DMS79 (cell line): ENCODE measurements at regions not wholly inside any gene's neighbourhood (a gene's known extent, or its start where the extent isn't known, plus 50 kb on each side); places are given as distances from the start of the nearest gene placed in this dataset.

Experiments
- DNase-seq: peaks from one replicate; lab custom pipeline; 2025; lab: John Stamatoyannopoulos, UW

GRCh38 chr10:83252169-83252568 lies 887.1 kb upstream of the GHITM start:
- DNase-seq: no peak

GRCh38 chr10:83252596-83252995 lies 886.7 kb upstream of the GHITM start:
- DNase-seq: no peak

GRCh38 chr10:83253011-83253671 lies 886.2 kb upstream of the GHITM start:
- no peak for DNase-seq

- no peak for DNase-seq
These were observed 884.6 kb upstream of the GHITM start for GRCh38 chr10:83254698-83255097.

DNA sequence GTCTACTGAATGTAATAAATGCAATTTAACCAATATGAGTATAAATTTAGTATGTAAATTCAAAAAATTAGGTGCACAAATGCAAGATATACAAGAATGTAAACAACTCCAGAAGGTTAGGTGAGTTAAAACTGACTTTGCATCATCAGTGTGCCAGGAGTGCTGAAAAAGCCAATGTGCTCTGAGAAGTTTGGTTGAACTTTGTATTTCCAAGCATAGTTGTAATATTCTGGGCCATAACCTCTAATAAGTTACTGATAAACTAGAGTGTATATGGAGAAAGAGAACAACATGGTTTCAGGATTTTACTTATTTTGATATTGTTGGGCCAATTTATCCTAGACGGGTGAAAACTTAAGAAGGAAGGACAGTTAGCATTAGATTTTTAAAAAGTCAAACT lies 876.9 kb upstream of the GHITM start:
- DNase-seq: no peak

DNA sequence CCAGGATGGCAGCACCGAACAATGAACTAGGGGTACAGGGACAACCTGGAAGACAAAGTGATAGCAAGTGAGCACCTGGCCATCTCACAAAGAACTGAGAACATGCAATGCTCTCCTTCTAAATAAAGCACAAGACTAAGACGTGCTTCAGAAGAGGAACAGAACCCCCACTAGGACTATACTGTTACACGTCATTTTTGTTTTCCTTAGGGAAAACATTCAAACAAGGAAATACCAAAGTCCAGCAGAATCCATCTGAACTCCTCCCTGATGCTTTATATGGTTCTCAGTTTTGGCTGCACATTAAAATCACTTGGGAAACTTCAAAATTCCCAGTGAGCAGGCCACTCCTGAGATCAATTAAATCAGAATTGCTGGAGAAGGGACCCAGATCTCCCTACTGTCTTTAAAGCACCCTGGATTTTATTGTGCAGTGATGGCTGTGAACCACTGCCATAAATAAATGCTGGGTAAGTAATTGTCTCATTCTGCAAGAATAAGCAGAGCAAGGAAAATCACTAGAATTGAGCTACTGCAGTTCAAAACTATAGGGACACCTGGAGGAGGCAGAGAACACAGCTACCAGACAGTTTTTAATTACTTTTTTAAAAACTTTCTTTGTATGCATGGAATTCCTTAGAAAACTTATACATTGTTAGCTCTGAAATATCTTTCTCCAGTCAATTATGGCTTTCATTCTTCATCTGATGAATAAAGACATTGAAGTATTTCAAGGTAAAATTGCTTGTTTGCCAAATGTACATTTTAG lies 866.5 kb upstream of the GHITM start:
- DNase-seq: no peak

- no peak for DNase-seq
These were observed 865.2 kb upstream of the GHITM start for GRCh38 chr10:83274088-83274487.

DNA sequence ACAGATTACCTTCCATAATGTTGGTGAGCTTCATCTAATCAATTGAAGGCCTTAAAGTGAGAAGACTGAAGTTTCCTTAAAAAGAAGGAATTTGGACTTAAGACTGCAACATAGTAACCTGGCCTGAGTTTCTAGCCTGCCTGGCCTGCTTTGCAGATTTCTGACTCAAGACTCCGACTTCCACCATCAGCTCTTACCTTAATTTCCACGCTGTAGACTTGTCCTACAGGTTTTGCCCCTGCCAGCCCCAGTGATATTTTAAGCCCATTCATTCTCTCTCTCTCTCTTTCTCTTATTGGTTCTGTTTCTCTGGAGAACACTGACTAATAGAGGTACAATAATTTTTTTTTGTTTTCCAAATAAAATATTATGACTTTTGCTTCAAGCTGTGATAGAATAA lies 862.3 kb upstream of the GHITM start:
- DNase-seq: no peak

DNA sequence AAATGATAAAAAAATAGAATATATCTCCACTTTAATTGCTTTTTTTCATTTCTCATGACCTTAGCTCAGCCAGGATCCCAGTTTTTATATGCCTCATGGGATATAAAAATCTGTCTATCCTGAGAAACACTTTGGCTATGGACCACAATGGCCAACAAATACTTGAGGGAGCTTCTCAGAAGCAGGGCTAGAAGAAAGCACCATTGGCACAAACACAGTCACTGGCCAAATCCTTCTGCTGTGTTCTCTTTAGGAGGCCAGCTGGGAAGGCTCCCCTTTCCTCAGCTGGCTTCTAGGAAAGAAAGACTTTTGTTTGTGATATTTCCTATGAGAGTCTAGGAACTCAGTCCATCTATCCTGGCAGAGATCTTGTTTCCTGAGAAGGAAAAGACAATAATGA lies 856.2 kb upstream of the GHITM start:
- no peak for DNase-seq

GRCh38 chr10:83287374-83287773 lies 851.9 kb upstream of the GHITM start:
- no peak for DNase-seq

GRCh38 chr10:83289373-83289772 lies 849.9 kb upstream of the GHITM start:
- DNase-seq: no peak

- DNase-seq: no peak
These were observed 849.4 kb upstream of the GHITM start for GRCh38 chr10:83289948-83290347.

DNA sequence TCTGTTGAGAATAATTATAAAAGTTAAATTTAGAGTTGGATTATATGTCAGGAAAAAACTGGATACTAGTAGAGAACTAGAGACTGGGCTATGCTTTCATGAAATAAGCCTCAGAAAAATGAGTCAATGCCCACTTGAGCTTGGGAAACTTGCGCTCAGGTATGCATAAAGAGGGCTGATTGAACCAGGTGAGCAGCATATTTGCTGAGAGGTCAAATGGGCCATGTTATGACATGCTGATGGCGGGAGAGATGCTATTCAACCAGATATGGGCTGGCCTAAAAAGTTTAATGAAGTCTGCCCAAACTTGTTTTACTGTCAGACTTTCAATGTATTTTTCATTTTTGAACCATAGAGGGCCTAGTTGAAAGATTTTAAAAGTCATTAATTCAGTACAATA lies 837.6 kb upstream of the GHITM start:
- no peak for DNase-seq

GRCh38 chr10:83302623-83303022 lies 836.7 kb upstream of the GHITM start:
- no peak for DNase-seq

DNA sequence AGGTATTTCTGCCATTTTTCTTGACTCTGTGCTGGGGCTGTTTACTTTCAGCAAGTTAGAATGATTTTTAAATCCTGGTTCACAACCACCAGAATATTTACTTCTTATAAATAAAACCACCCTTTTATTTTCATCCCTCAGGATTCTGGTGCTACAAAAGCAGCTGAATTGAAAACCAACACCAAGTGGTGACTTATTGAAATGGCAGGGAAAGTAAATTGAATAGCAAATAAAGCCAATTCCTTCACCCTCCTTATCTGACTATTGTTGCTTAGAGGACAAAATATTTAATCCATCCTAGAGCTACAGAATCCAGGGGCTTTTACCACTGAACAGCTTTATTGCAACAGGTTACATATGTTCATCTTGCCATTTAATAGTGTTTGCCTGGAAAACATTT lies 828.6 kb upstream of the GHITM start:
- no peak for DNase-seq

GRCh38 chr10:83312570-83312969 lies 826.7 kb upstream of the GHITM start:
- DNase-seq: no peak

GRCh38 chr10:83332690-83333089 lies 806.6 kb upstream of the GHITM start:
- DNase-seq: no peak

- DNase-seq: no peak
These were observed 805.7 kb upstream of the GHITM start for GRCh38 chr10:83333566-83333965.

DNA sequence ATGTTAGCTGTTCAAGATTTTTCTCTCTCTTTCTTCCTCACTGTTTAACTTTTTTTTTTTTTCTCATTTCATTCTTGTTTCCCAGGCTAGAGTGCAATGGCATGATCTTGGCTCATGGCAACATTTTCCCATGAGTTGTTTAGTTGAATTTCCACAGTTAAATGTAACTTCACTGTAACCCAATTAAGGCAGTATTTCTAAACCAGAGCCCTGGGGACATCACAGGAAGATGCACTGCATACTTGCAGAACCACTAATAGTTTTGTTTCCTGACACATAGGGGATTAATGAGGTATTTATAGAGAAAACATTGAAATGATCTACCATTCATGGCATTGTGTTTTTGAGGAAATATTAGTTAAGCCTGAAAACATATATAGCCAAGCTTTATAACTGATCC lies 795.6 kb upstream of the GHITM start:
- no peak for DNase-seq

DNA sequence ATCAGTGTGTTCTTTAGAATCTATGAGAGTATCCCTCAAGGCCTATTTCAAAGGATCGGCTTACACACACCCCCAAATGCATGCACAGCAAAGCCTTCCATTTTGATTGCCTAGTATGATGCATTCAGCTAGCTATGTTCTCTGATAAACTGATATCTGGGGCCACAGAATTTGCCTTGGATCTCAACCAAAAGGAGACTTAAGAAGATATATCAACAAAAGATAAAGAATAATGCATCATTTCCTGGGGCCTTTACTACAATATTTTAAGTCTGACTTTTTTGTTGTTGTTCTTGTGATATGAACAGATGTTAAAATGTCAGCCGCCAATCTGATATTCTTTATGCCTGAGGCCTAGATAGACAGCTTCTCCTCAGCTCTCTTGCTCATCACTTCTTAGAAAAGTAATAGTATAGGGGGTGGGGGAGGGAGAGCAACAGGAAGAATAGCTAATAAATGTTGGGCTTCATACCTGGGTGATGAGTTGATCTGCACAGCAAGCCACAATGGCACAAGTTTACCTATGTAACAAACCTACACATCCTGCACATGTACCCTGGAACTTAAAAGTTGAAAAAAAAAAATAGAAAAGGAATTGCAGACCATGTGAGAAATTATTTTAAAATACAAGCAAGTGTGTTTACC lies 792.9 kb upstream of the GHITM start:
- DNase-seq: no peak

DNA sequence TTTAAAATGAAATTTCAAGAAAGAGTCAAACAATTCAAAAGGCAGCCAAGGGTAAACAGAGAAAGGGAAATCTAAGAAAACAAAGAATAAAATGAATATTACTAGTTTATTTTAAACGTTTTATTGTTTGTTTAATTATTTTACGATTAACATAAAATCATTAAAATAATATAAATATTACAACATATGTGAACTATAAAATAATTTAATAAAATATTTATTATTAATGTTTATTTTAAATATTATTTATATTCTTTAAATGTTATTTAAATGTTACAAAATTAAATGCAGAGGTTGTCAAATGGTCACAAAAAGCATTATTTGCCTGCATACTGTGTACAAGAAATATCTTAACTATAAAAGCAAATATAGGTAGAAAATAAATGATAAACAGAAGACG lies 786.7 kb upstream of the GHITM start:
- no peak for DNase-seq

- DNase-seq: no peak
These were observed 784.9 kb upstream of the GHITM start for GRCh38 chr10:83354456-83354855.

GRCh38 chr10:83357004-83357403 lies 782.3 kb upstream of the GHITM start:
- no peak for DNase-seq
